SH-SY5Y (cell line): ENCODE measurements at regions not wholly inside any gene's neighbourhood (a gene's known extent, or its start where the extent isn't known, plus 50 kb on each side); places are given as distances from the start of the nearest gene placed in this dataset.

Experiments used
- GATA2 ChIP-seq: IDR thresholded peaks from 2 replicates; pipeline ENCODE4 v1.6.1; 2011; ENCODE audit warnings: mild to moderate bottlenecking, low read depth, low read length
- GATA3 ChIP-seq: IDR thresholded peaks from 2 replicates; pipeline ENCODE4 v1.6.1; 2011; ENCODE audit warnings: low read depth, mild to moderate bottlenecking, low read length, moderate library complexity

DNA sequence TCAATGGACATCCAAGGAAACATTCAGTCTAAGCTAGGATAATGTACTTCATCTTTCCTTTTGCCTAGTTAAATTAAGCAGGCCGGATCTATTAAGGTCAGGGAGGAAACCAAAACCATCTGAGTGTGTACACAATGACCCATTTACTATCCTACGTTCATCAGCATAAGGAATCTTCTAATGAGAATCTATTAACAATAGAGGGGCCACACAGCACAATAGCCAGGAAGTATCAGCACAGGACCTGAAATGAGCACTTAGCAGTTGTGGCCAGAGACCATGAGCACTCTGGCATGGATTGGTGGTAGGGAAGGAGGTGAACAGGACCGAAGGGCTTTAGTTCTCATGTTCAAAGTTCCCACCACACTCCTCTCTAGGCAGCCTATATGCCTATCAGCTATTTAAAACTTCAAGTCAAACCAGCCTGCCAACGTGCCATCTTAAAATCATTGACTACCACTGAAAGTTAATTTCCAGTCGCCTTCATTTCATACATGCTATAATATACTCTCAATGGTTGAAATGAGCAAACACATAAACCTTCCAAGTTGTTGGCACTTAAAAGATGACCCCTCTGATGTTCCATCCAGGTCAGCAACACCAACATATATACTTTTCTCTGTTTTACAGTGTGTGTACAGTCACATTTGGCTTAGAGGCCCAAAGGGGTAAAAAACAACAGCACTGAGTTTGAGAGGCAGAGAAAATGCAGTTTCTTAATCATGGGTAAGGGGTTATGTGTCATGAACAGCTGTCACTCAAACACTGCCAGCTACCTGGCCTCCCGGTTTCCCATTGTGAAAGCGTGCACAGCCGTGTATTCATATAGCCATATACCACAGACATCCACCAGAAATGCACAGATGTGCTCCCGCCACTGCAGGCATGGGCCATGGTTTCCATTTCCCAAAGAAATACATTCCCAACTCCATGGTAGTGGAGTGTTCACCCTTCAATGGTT is 184.3 kb downstream of the TBXT start:
- no peak for TF ChIP-seq GATA3
- no peak for TF ChIP-seq GATA2
